OCI-LY7 (cell line): ENCODE measurements at regions not wholly inside any gene's neighbourhood (a gene's known extent, or its start where the extent isn't known, plus 50 kb on each side); places are given as distances from the start of the nearest gene placed in this dataset.

ENCODE experiments used
- CTCF ChIP-seq: fragments of 200-600 bp; sonication (generic); conservative IDR thresholded peaks from 2 replicates; pipeline ENCODE4 v1.5.1; 2014; ENCODE audit warnings: mild to moderate bottlenecking, antibody characterized with exemption, low read length, moderate library complexity, mixed read lengths
- EZH2phosphoT487 ChIP-seq: fragments of 200-600 bp; sonication (generic); IDR thresholded peaks from 2 replicates; pipeline ENCODE4 v1.6.1; 2018; ENCODE audit warnings: low read depth, borderline replicate concordance, mild to moderate bottlenecking, mixed run types, antibody characterized with exemption, low read length, moderate library complexity, mixed read lengths

DNA sequence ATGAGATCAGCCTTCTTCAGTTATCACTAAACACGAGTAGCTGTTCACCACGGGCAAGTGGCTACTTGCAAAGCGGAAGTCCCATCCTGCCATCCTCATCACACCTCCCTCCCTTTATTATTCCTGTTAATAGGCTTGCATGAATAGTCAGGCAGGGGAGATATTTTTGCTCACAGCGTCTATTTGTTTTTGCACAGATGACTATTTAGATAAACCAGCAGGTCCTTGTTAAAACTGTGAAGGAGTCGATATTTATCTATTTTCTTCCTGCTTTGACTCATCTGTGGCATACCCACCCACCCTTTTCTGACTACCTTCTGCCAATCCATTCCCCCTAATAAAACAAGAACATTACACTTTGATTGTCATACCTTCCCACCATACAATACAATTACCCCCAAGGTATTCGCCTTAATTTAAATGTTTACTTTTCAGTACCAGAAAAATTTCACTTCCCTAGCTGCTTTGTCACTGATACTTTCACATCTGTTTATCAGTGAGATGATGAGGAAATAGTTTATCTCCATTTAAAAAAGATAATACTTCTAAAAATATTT is 96.6 kb upstream of the BANK1 start:
- TF ChIP-seq CTCF = no peak
- no peak for TF ChIP-seq EZH2phosphoT487
